Mesodermal cell (in vitro differentiated cells): ENCODE measurements at regions not wholly inside any gene's neighbourhood (a gene's known extent, or its start where the extent isn't known, plus 50 kb on each side); places are given as distances from the start of the nearest gene placed in this dataset.

Experiments
- H3K27ac ChIP-seq: 2 replicates; pipeline ENCODE4 v1.7.0; 2013; ENCODE audit warnings: mild to moderate bottlenecking, low read depth, low read length, moderate library complexity; ENCODE audit not compliant: severe bottlenecking
- H3K36me3 ChIP-seq: 2 replicates; pipeline ENCODE4 v1.7.1; 2013; ENCODE audit warnings: mild to moderate bottlenecking, low read length, moderate library complexity; ENCODE audit not compliant: control insufficient read depth, insufficient read depth
- H3K4me1 ChIP-seq: one replicate; pipeline ENCODE4 v1.7.1; 2013; ENCODE audit warnings: mild to moderate bottlenecking, low read length; ENCODE audit not compliant: insufficient read depth, control insufficient read depth, poor library complexity, severe bottlenecking
- H3K4me3 ChIP-seq: 2 replicates; pipeline ENCODE4 v1.7.0; 2013; ENCODE audit warnings: low read length, control low read depth, mild to moderate bottlenecking; ENCODE audit not compliant: insufficient read depth, poor library complexity, severe bottlenecking; ENCODE audit errors: extremely low read depth
- H3K9me3 ChIP-seq: 2 replicates; pipeline ENCODE4 v1.7.1; 2013; ENCODE audit warnings: mild to moderate bottlenecking, low read length, moderate library complexity; ENCODE audit not compliant: control insufficient read depth
- WGBS, 2 experiments: methylation state at CpG; one replicate each; pipeline ENCODE4 v1.1.5; 2013; ENCODE audit warnings: missing lambda C conversion rate in 2 of 2; ENCODE audit not compliant: insufficient coverage in 2 of 2; 5-methylcytosine and 5-hydroxymethylcytosine counted together

GRCh38 chrX:9147726-9148125, 113.8 kb upstream of the FAM9B start:
- Histone ChIP-seq H3K36me3 (no peaks in the 10 kb centered on the region), H3K4me1 (peaks cover 22% of the 10 kb centered on the region), H3K9me3 (peaks cover 8% of the 10 kb centered on the region), H3K4me3 (no peak overlapping the region), H3K27ac (peak overlapping the region; percentile 96)
- WGBS, 2 experiments = 6 to 17% methylated on average over 1 to 2 of the region's 7 CpGs

GRCh38 chrX:9148615-9149399, 114.9 kb upstream of the FAM9B start:
- Histone ChIP-seq H3K27ac (peak overlapping the region; percentile 96), H3K4me3 (no peak overlapping the region), H3K36me3 (no peaks in the 10 kb centered on the region), H3K4me1 (peaks cover 25% of the 10 kb centered on the region), H3K9me3 (peaks cover 8% of the 10 kb centered on the region)
- WGBS, 2 experiments = no CpG with 5 or more reads among the region's 9 CpGs

GRCh38 chrX:9149501-9150245, 115.7 kb upstream of the FAM9B start:
- no peaks in the 10 kb centered on the region for H3K36me3 ChIP-seq
- H3K27ac ChIP-seq = peak overlapping the region; percentile 96
- peaks cover 25% of the 10 kb centered on the region for H3K4me1 ChIP-seq
- H3K9me3 ChIP-seq = peaks cover 11% of the 10 kb centered on the region
- no peak overlapping the region for H3K4me3 ChIP-seq
- 71 to 93% methylated on average over 3 to 6 of the region's 8 CpGs for WGBS, 2 experiments

GRCh38 chrX:9151772-9152307, 117.9 kb upstream of the FAM9B start:
- no peaks in the 10 kb centered on the region for H3K36me3 ChIP-seq
- no peak overlapping the region for H3K4me3 ChIP-seq
- WGBS, 2 experiments = no CpG with 5 or more reads among the region's 2 CpGs
- H3K4me1 ChIP-seq = peaks cover 24% of the 10 kb centered on the region
- H3K27ac ChIP-seq = no peak overlapping the region
- peaks cover 14% of the 10 kb centered on the region for H3K9me3 ChIP-seq

- Histone ChIP-seq H3K36me3 (no peaks in the 10 kb centered on the region), H3K4me1 (peaks cover 10% of the 10 kb centered on the region), H3K9me3 (peaks cover 14% of the 10 kb centered on the region), H3K4me3 (no peak overlapping the region), H3K27ac (no peak overlapping the region)
- WGBS, 2 experiments = 71 to 80% methylated on average over 1 of the region's 1 CpG
These were observed 119.4 kb upstream of the FAM9B start for GRCh38 chrX:9153300-9153699.

GRCh38 chrX:9158611-9159010, 124.7 kb upstream of the FAM9B start:
- Histone ChIP-seq H3K4me3 (no peak overlapping the region), H3K4me1 (peaks cover 2% of the 10 kb centered on the region), H3K36me3 (no peaks in the 10 kb centered on the region), H3K27ac (no peak overlapping the region), H3K9me3 (peaks cover 6% of the 10 kb centered on the region)
- 100% methylated on average over 1 of the region's 7 CpGs; no CpG with 5 or more reads in 1 of the 2 experiments for WGBS, 2 experiments

- H3K9me3 ChIP-seq = no peaks in the 10 kb centered on the region
- H3K27ac ChIP-seq = no peak overlapping the region
- no peaks in the 10 kb centered on the region for H3K36me3 ChIP-seq
- peaks cover 2% of the 10 kb centered on the region for H3K4me1 ChIP-seq
- WGBS, 2 experiments = 95 to 100% methylated on average over 3 to 4 of the region's 4 CpGs
- H3K4me3 ChIP-seq = no peak overlapping the region
These were observed 126.9 kb upstream of the FAM9B start for GRCh38 chrX:9160698-9161329.

- H3K27ac ChIP-seq = no peak overlapping the region
- no CpG with 5 or more reads among the region's 3 CpGs for WGBS, 2 experiments
These were observed 128.8 kb upstream of the FAM9B start for GRCh38 chrX:9162698-9163097.

GRCh38 chrX:9163214-9163709, 129.3 kb upstream of the FAM9B start:
- Histone ChIP-seq H3K9me3 (peaks cover 4% of the 10 kb centered on the region), H3K4me1 (peaks cover 2% of the 10 kb centered on the region), H3K27ac (peak overlapping the region; percentile 73), H3K36me3 (no peaks in the 10 kb centered on the region), H3K4me3 (no peak overlapping the region)
- 50 to 64% methylated on average over 1 to 2 of the region's 5 CpGs for WGBS, 2 experiments

More at GRCh38 chrX:9162698-9163097, 128.8 kb upstream of the FAM9B start:
- peaks cover 2% of the 10 kb centered on the region for H3K4me1 ChIP-seq
- peaks cover 4% of the 10 kb centered on the region for H3K9me3 ChIP-seq
- no peaks in the 10 kb centered on the region for H3K36me3 ChIP-seq
- H3K4me3 ChIP-seq = no peak overlapping the region

- Histone ChIP-seq H3K27ac (no peak overlapping the region), H3K4me1 (peaks cover 2% of the 10 kb centered on the region), H3K4me3 (no peak overlapping the region), H3K36me3 (no peaks in the 10 kb centered on the region), H3K9me3 (peaks cover 4% of the 10 kb centered on the region)
- WGBS, 2 experiments = no CpG with 5 or more reads among the region's 7 CpGs
These were observed 130.2 kb upstream of the FAM9B start for GRCh38 chrX:9164086-9164485.
